Right cardiac atrium (tissue), 5 donors: ENCODE measurements at regions not wholly inside any gene's neighbourhood (a gene's known extent, or its start where the extent isn't known, plus 50 kb on each side); places are given as distances from the start of the nearest gene placed in this dataset.
A peak's percentile ranks its signal among the peaks of the same experiment; 100 is the strongest.
"Not testable (repeated sequence)": the region's sequence is repeated elsewhere in the genome, so short reads cannot be mapped to it uniquely, and the experiment has no call there.

ENCODE experiments used
- ATAC-seq, 2 donors: fragments of 200-7000 bp; cut with Tn5 transposase; one replicate each; pipeline versions ENCODE4 v1.8.0 to v1.9.1; 2020; ENCODE audit warnings: moderate library complexity in 2 of 2, mild to moderate bottlenecking in 1 of 2
- DNase-seq, 3 donors: peaks; one replicate each; pipeline ENCODE4 v3.0.0-alpha.2; 2020
- H3K27ac ChIP-seq: one replicate; pipeline ENCODE4 v1.5.1; 2013; ENCODE audit warnings: mild to moderate bottlenecking, low read length, control low read depth, moderate library complexity
- H3K27me3 ChIP-seq: one replicate; pipeline ENCODE4 v1.6.1; 2013; ENCODE audit not compliant: control insufficient read depth, insufficient read depth
- H3K4me1 ChIP-seq: one replicate; pipeline ENCODE4 v1.6.1; 2013; ENCODE audit warnings: low read length; ENCODE audit not compliant: control insufficient read depth, insufficient read depth
- H3K4me3 ChIP-seq: one replicate; pipeline ENCODE4 v1.5.1; 2013; ENCODE audit warnings: low read length, control low read depth
- H3K9me3 ChIP-seq: one replicate; pipeline ENCODE4 v1.6.1; 2013; ENCODE audit warnings: low read length; ENCODE audit not compliant: control insufficient read depth
- WGBS: extraction: QIAGEN DNeasy Blood & Tissue Kit; methylation state at CpG from one replicate; pipeline ENCODE4 v1.1.7; 2013; 5-methylcytosine and 5-hydroxymethylcytosine counted together
- intact Hi-C, 4 donors: fragments of 100-400 bp; cut with DNase I; formaldehyde crosslinking; loops; one replicate each; pipeline versions ENCODE4 v1.11.0 to v1.14.0; 2022 to 2023
- donor health status: healthy with polysubstance abuse.
- donor health status: DM: no; HTN: yes; CAD: no.
- donor health status: DM: no; HTN: no; CAD: no.
- donor health status: DM: no; HTN: yes; CAD: no; lungs with severe emphysema.
- donor health status: DM: yes; HTN: yes; CAD: no.

- Histone ChIP-seq H3K27ac (no peak overlapping the region), H3K4me1 (peaks cover 1% of the 10 kb centered on the region), H3K4me3 (no peak overlapping the region), H3K9me3 (no peaks in the 10 kb centered on the region), H3K27me3 (no peaks in the 10 kb centered on the region)
- no peak for ATAC-seq
- WGBS, result 86% methylated on average over 5 of the region's 5 CpGs
- DNase-seq, result no peak
- intact Hi-C loops, result no loop called here
Measured at GRCh38 chr4:123676071-123676889, 279.7 kb downstream of the SPRY1 start.

GRCh38 chr4:123676890-123677229, 280.3 kb downstream of the SPRY1 start:
- Histone ChIP-seq H3K27ac (no peak overlapping the region), H3K4me3 (no peak overlapping the region), H3K4me1 (peaks cover 1% of the 10 kb centered on the region), H3K9me3 (no peaks in the 10 kb centered on the region), H3K27me3 (no peaks in the 10 kb centered on the region)
- DNase-seq (no peak), ATAC-seq (no peak)
- intact Hi-C loops, result no loop called here
- WGBS, result 62% methylated on average over 7 of the region's 7 CpGs

GRCh38 chr4:123682931-123683330, 286.3 kb downstream of the SPRY1 start:
- intact Hi-C loops, result no loop called here

GRCh38 chr4:123684937-123685336, 288.3 kb downstream of the SPRY1 start:
- H3K27me3 ChIP-seq, H3K27ac ChIP-seq, ATAC-seq, H3K4me1 ChIP-seq, H3K4me3 ChIP-seq, intact Hi-C loops, H3K9me3 ChIP-seq: not testable (repeated sequence)
- peak in 1 of 3 donors; percentile 58 for DNase-seq
- WGBS, result 96% methylated on average over 26 of the region's 26 CpGs

More at GRCh38 chr4:123682931-123683330, 286.3 kb downstream of the SPRY1 start:
- DNase-seq (no peak), ATAC-seq (no peak)
- H3K4me1 ChIP-seq, result no peaks in the 10 kb centered on the region
- no peak overlapping the region for H3K4me3 ChIP-seq
- H3K27me3 ChIP-seq, result no peaks in the 10 kb centered on the region
- H3K9me3 ChIP-seq, result no peaks in the 10 kb centered on the region
- WGBS, result 95% methylated on average over 2 of the region's 2 CpGs
- H3K27ac ChIP-seq, result no peak overlapping the region

DNA sequence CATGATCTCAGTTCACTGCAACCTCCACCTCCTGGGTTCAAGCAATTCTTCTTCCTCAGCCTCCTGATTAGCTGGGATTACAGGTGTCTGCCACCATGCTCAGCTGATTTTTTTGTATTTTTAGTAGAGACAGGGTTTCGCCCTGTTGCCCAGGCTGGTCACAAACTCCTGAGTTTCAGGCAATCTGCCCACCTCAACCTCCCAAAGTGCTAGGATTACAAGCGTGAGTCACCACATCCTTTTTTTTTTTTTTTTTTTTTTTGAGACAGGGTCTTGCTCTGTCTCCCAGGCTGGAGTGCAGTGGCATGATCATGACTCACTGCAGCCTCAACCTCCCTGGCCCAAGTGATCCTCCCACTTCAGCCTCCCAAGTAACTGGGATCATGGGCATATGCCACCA, 298.9 kb downstream of the SPRY1 start:
- intact Hi-C loops, H3K4me1 ChIP-seq: not testable (repeated sequence)

DNA sequence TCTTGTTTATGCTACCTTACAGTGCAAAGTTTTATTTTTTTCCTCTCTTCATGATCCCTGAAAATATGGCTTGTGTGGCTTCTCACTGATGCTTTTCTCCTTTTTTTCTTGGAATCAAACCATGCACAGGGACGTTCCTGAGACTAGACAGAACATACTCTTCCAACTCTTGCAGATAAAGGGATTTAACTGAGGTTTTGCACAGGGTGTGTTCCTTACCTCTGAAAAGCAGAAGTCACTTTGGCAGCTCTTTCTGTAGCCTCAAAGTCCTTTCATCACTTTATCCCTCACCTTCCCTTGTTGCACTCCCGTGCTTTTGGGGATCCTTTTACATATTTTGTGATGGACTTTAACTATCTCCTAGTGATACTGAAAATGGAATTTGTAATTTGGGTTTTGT, 300.1 kb downstream of the SPRY1 start:
- WGBS, result 55% methylated on average over 2 of the region's 2 CpGs
- no peak overlapping the region for H3K4me3 ChIP-seq
- ATAC-seq (no peak), DNase-seq (no peak)
- peaks cover 1% of the 10 kb centered on the region for H3K4me1 ChIP-seq
- H3K9me3 ChIP-seq, result no peaks in the 10 kb centered on the region
- intact Hi-C loops, result no loop called here
- no peaks in the 10 kb centered on the region for H3K27me3 ChIP-seq
- H3K27ac ChIP-seq, result no peak overlapping the region

More for the DNA sequence above, 298.9 kb downstream of the SPRY1 start:
- H3K27me3 ChIP-seq, H3K27ac ChIP-seq, DNase-seq, H3K4me3 ChIP-seq, H3K9me3 ChIP-seq, ATAC-seq: not testable (repeated sequence)
- WGBS, result 95% methylated on average over 2 of the region's 2 CpGs

DNA sequence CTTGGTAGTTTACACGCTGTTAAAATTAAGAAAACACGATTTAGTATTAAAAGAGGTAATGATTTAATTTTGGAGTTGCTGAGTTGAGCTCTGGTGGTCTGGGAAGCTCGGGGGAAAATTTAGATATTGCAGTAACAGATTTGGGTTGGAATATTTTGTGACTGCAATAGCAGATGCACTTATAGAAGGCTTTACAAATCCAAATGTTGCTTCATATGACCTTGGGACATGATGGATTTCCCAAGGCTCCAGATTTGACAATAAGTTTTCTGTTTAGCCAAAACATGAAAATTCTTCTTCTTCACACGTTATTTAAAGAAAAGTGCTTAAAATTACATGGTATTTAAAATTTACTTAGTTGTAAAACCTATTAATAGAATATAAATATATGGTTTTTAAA, 302.0 kb downstream of the SPRY1 start:
- no peaks in the 10 kb centered on the region for H3K9me3 ChIP-seq
- ATAC-seq (no peak), DNase-seq (no peak)
- peaks cover 1% of the 10 kb centered on the region for H3K4me1 ChIP-seq
- H3K27ac ChIP-seq, result no peak overlapping the region
- H3K4me3 ChIP-seq, result no peak overlapping the region
- H3K27me3 ChIP-seq, result no peaks in the 10 kb centered on the region
- intact Hi-C loops, result no loop called here
- WGBS, result 83% methylated on average over 4 of the region's 4 CpGs

DNA sequence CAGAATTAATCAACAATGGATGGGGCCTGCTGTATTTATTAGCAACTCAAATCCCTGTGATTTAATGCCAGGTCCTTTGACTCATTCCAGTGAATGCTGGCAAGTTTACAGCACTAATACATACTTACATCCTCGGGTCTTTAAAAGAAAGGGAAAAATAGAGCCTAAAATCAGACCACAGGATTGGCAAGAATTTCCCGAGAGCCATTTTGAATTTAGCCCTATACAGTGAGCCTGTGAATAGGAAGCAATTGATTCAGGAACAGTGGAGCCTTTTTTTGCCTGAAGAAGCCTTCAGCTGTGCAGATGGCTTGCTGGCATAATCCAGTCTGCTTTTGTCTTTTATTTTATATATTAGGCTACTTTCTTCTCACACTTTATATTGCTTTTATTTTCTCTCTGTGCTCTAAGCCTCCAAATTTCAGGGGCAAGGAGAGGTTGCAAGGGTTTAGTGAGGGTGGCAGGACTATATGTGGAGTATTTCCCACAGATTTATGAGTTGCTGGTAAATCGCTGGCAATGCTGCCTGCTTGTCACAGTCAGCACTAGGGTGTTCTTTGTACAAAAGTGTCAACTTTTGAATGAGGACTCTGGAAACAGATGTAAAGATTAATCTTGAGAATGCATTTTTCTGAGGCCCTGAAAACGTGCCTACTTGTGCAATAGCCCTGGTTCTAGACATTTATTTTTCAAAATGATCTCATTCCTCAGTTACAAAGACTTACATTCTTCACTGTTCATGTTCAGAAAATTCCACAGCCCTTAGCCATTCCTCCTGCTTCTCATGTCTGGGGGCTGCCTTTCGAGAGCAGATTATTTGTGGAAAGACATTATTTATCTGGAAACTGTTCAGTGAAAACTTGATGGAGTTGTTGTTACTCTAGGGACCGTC, 303.5 kb downstream of the SPRY1 start:
- DNase-seq, result peak in 2 of 3 donors; percentile 22 to 48
- ATAC-seq, result peak; percentile 90 to 97
- Histone ChIP-seq H3K27me3 (no peaks in the 10 kb centered on the region), H3K9me3 (no peaks in the 10 kb centered on the region), H3K4me1 (peaks cover 1% of the 10 kb centered on the region), H3K27ac (peak overlapping the region; percentile 85), H3K4me3 (no peak overlapping the region)
- 38% methylated on average over 6 of the region's 6 CpGs for WGBS
- intact Hi-C loops, result no loop called here

- Histone ChIP-seq H3K4me1 (peaks cover 1% of the 10 kb centered on the region), H3K9me3 (no peaks in the 10 kb centered on the region), H3K27me3 (no peaks in the 10 kb centered on the region), H3K27ac (no peak overlapping the region), H3K4me3 (no peak overlapping the region)
- intact Hi-C loops, result no loop called here
- ATAC-seq (no peak), DNase-seq (no peak)
- 74% methylated on average over 1 of the region's 1 CpG for WGBS
Measured at GRCh38 chr4:123701131-123701575, 304.6 kb downstream of the SPRY1 start.

DNA sequence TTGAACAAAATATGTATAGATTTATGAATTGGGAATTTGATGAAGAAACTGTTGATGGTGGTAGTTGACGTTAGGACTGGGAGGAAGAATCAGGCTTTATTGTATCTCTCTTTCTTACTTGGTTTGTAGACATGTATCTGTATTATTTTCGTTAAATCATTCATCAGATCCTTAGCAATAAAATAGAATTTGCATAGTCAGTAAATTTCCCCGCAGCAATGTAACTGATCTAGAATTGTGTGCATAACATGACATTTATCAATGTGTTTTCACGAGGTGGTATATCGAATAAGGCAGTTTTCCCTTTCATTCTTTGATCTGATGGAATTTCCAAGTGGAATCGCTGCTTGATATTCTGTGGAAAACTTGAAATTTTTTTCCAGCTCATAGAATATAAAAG, 308.8 kb downstream of the SPRY1 start:
- Histone ChIP-seq H3K27ac (no peak overlapping the region), H3K4me3 (no peak overlapping the region), H3K4me1 (no peaks in the 10 kb centered on the region), H3K9me3 (no peaks in the 10 kb centered on the region), H3K27me3 (no peaks in the 10 kb centered on the region)
- ATAC-seq (no peak), DNase-seq (no peak)
- intact Hi-C loops, result no loop called here
- WGBS, result 89% methylated on average over 6 of the region's 6 CpGs

DNA sequence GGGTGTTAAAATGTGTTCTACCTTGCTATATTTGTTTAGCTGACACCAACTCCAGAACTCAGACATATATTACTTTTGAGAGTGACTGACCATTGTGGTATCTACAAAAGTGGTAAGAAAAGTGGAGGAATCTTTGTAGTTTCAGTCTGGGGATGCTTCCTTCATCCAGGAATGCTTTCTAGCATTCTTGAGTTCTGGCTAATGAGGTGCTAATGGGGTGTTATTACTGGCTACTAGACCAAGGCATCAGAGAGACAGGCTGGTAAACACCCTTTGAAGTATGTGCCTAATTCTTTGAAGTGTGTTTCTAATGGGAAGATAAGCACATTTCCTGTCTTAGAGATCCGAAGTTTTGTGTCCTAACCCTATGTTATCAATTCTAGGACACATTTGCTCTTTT, 310.4 kb downstream of the SPRY1 start:
- ATAC-seq (no peak), DNase-seq (no peak)
- WGBS, result 34% methylated on average over 1 of the region's 1 CpG
- intact Hi-C loops, result no loop called here
- no peak overlapping the region for H3K27ac ChIP-seq
- no peak overlapping the region for H3K4me3 ChIP-seq
- H3K4me1 ChIP-seq, result no peaks in the 10 kb centered on the region
- no peaks in the 10 kb centered on the region for H3K9me3 ChIP-seq
- H3K27me3 ChIP-seq, result no peaks in the 10 kb centered on the region
